Neuronal stem cell (in vitro differentiated cells): ENCODE measurements at regions not wholly inside any gene's neighbourhood (a gene's known extent, or its start where the extent isn't known, plus 50 kb on each side); places are given as distances from the start of the nearest gene placed in this dataset.

Experiments used
- DNase-seq: peaks from one replicate; pipeline ENCODE4 v3.0.0-alpha.2; 2013; ENCODE audit warnings: low spot score
- H2AFZ ChIP-seq: one replicate; pipeline ENCODE4 v1.6.1; 2013; ENCODE audit warnings: mild to moderate bottlenecking, low read length, inconsistent platforms
- H2AK5ac ChIP-seq: 2 replicates; pipeline ENCODE4 v1.6.1; 2013; ENCODE audit warnings: low read depth, mild to moderate bottlenecking, inconsistent platforms, low read length, moderate library complexity, mixed read lengths
- H2BK120ac ChIP-seq: 2 replicates; pipeline ENCODE4 v1.6.1; 2013; ENCODE audit warnings: low read depth, mild to moderate bottlenecking, inconsistent platforms, low read length, moderate library complexity, mixed read lengths
- H2BK12ac ChIP-seq: one replicate; pipeline ENCODE4 v1.6.1; 2013; ENCODE audit warnings: low read length, inconsistent platforms
- H2BK15ac ChIP-seq: 2 replicates; pipeline ENCODE4 v1.6.1; 2013; ENCODE audit warnings: mild to moderate bottlenecking, low read length, inconsistent platforms, mixed read lengths
- H2BK5ac ChIP-seq: one replicate; pipeline ENCODE4 v1.6.1; 2013; ENCODE audit warnings: inconsistent platforms, mild to moderate bottlenecking, low read length, moderate library complexity
- H3K14ac ChIP-seq: one replicate; pipeline ENCODE4 v1.6.1; 2013; ENCODE audit warnings: low read length, inconsistent platforms
- H3K18ac ChIP-seq: 2 replicates; pipeline ENCODE4 v1.6.1; 2013; ENCODE audit warnings: low read length, inconsistent platforms
- H3K23ac ChIP-seq: 2 replicates; pipeline ENCODE4 v1.6.1; 2013; ENCODE audit warnings: low read depth, mild to moderate bottlenecking, mixed read lengths, low read length, inconsistent platforms; ENCODE audit not compliant: poor library complexity
- H3K27ac ChIP-seq: replicated peaks from 3 replicates; pipeline ENCODE4 v1.5.1; 2013; ENCODE audit warnings: low read length, inconsistent platforms
- H3K27me3 ChIP-seq, 3 experiments: 2 replicates each; pipeline ENCODE4 v1.6.1; 2013; ENCODE audit warnings: low read length in 3 of 3, mild to moderate bottlenecking in 2 of 3, inconsistent platforms in 1 of 3, low read depth in 1 of 3, mixed read lengths in 1 of 3, moderate library complexity in 1 of 3; ENCODE audit not compliant: control insufficient read depth in 3 of 3, insufficient read depth in 3 of 3
- H3K36me3 ChIP-seq, 2 donors: replicated peaks in 1 of 2; 2 replicates each; pipeline ENCODE4 v1.6.1; 2013; ENCODE audit warnings: low read length in 2 of 2; ENCODE audit not compliant: control insufficient read depth in 2 of 2, insufficient read depth in 2 of 2
- H3K4ac ChIP-seq: 2 replicates; pipeline ENCODE4 v1.6.1; 2013; ENCODE audit warnings: inconsistent platforms, mild to moderate bottlenecking, low read length, moderate library complexity
- H3K4me1 ChIP-seq, 2 donors: 1 replicate in 1 of 2; 2 replicates in 1 of 2; pipeline ENCODE4 v1.6.1; 2013; ENCODE audit warnings: low read length in 2 of 2, low read depth in 1 of 2; ENCODE audit not compliant: control insufficient read depth in 2 of 2, insufficient read depth in 1 of 2
- H3K4me2 ChIP-seq: one replicate; pipeline ENCODE4 v1.6.1; 2013; ENCODE audit warnings: mild to moderate bottlenecking, low read length, inconsistent platforms; ENCODE audit not compliant: insufficient read depth, poor library complexity, severe bottlenecking
- H3K4me3 ChIP-seq, 2 donors: 2 replicates each; pipeline ENCODE4 v1.5.1; 2013; ENCODE audit warnings: low read length in 2 of 2, mild to moderate bottlenecking in 2 of 2, inconsistent platforms in 1 of 2, moderate library complexity in 1 of 2
- H3K79me1 ChIP-seq: one replicate; pipeline ENCODE4 v1.6.1; 2013; ENCODE audit warnings: low read depth, mild to moderate bottlenecking, inconsistent platforms, low read length, moderate library complexity
- H3K9ac ChIP-seq: one replicate; pipeline ENCODE4 v1.6.1; 2013; ENCODE audit warnings: mild to moderate bottlenecking, low read depth, low read length, inconsistent platforms; ENCODE audit not compliant: poor library complexity
- H3K9me3 ChIP-seq, 2 donors: replicated peaks in 1 of 2; 2 replicates each; pipeline versions ENCODE3 to v1.6.1; 2013; ENCODE audit warnings: low read length in 2 of 2, mild to moderate bottlenecking in 2 of 2, inconsistent platforms in 1 of 2, low read depth in 1 of 2, mixed read lengths in 1 of 2, moderate library complexity in 1 of 2; ENCODE audit not compliant: control insufficient read depth in 2 of 2, insufficient read depth in 1 of 2
- H4K8ac ChIP-seq: one replicate; pipeline ENCODE4 v1.6.1; 2013; ENCODE audit warnings: low read depth, mild to moderate bottlenecking, inconsistent platforms, low read length, moderate library complexity
- H4K91ac ChIP-seq: one replicate; pipeline ENCODE4 v1.6.1; 2013; ENCODE audit warnings: low read length, low read depth, mild to moderate bottlenecking, inconsistent platforms; ENCODE audit not compliant: poor library complexity
- WGBS, 2 donors: extraction: QIAGEN DNeasy Blood & Tissue Kit; methylation state at CpG; one replicate each; pipeline ENCODE4 v1.1.7; 2013; ENCODE audit warnings: missing lambda C conversion rate in 2 of 2, mixed read lengths in 1 of 2; ENCODE audit not compliant: insufficient read length in 2 of 2, insufficient replicate concordance in 1 of 2; ENCODE audit errors: extremely low coverage in 2 of 2; 5-methylcytosine and 5-hydroxymethylcytosine counted together

DNA sequence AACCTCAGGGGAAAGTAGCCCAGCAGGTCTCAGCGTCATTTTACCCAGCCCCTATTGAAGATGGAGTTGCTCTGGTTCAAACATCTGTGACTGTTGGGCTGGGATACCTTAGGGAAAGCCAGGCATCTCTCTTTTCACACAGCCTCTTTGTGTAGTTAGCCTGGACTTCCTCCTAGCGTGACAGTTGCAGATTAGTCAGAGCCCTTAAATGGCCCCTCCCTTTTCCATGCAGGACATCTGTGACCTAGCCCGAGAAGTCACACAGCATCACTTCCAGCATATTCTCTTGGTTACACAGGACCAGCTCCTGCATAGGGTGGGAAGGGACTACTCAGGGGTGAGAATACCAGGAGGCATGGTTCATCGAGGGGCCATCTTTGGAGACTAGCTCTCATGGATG, 375.0 kb upstream of the RBFOX1 start:
- WGBS, 2 donors: no CpG with 5 or more reads among the region's 4 CpGs
- Histone ChIP-seq H3K27me3 (no peaks in the 10 kb centered on the region), H3K14ac (no peak overlapping the region), H3K27ac (no peak overlapping the region), H3K23ac (no peak overlapping the region), H3K36me3 (no peaks in the 10 kb centered on the region), H3K4ac (no peak overlapping the region), H2BK15ac (no peak overlapping the region), H3K9me3 (no peaks in the 10 kb centered on the region), H2AFZ (no peak overlapping the region), H3K4me2 (no peak overlapping the region), H3K79me1 (no peaks in the 10 kb centered on the region), H2BK5ac (no peak overlapping the region), H4K91ac (no peak overlapping the region), H3K18ac (no peak overlapping the region), H4K8ac (no peak overlapping the region), H3K4me3 (no peak overlapping the region), H2BK12ac (no peak overlapping the region), H2AK5ac (no peak overlapping the region), H3K4me1 (peaks cover 0 to 3% of the 10 kb centered on the region in 2 donors), H3K9ac (no peak overlapping the region), H2BK120ac (no peak overlapping the region)
- no peak for DNase-seq

DNA sequence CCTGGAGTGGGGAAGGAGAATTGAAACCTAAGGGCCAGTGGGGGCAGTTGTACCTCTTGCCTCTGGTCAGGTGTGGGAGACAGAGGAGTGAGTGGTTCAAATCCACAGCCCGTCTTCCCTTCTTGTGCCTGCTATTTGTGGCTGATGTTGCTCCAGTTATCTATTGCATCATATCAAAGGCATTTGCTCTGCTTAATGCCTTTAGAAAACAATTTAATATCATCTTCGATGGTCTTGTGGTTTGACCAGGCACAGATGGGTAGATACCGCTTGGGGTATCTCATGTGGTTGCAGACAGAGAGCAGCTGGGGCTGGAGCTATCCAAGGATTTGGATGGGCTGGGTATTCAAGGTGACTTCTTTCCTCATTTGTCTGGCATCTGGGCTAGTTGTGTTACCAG, 376.1 kb upstream of the RBFOX1 start:
- Histone ChIP-seq H3K14ac (no peak overlapping the region), H3K9ac (no peak overlapping the region), H3K27ac (no peak overlapping the region), H3K4me3 (no peak overlapping the region), H2BK15ac (no peak overlapping the region), H4K8ac (no peak overlapping the region), H4K91ac (no peak overlapping the region), H2AFZ (no peak overlapping the region), H3K79me1 (no peaks in the 10 kb centered on the region), H3K23ac (no peak overlapping the region), H3K27me3 (no peaks in the 10 kb centered on the region), H3K18ac (no peak overlapping the region), H2BK12ac (no peak overlapping the region), H3K36me3 (no peaks in the 10 kb centered on the region), H2AK5ac (no peak overlapping the region), H3K4me1 (peaks cover 0 to 3% of the 10 kb centered on the region in 2 donors), H3K4me2 (no peak overlapping the region), H2BK120ac (no peak overlapping the region), H3K4ac (no peak overlapping the region), H3K9me3 (no peaks in the 10 kb centered on the region), H2BK5ac (no peak overlapping the region)
- DNase-seq: no peak
- WGBS, 2 donors: no CpG with 5 or more reads among the region's 3 CpGs

DNA sequence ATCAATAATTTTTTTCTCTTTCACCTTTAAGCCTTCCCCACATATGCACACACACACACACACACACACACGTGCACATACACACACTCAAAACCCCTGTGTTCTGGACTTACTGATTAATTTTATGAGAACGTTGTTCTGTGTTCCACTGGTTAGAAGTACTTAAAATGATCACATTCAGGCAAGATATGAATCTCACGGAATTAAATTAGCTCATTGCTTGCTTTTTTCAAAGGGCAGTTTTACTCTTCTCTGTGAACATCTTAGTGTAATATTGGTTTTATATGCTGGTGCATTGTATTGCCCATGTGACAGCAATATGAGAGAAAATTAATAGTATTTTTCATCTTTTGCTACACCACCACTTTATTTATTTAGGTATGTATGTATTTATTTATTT, 377.3 kb upstream of the RBFOX1 start:
- no peak overlapping the region for H3K4ac ChIP-seq
- H2BK12ac ChIP-seq: no peak overlapping the region
- H3K23ac ChIP-seq: no peak overlapping the region
- peaks cover 0 to 3% of the 10 kb centered on the region in 2 donors for H3K4me1 ChIP-seq
- H3K14ac ChIP-seq: no peak overlapping the region
- H4K91ac ChIP-seq: no peak overlapping the region
- WGBS, 2 donors: no CpG with 5 or more reads among the region's 3 CpGs
- no peak overlapping the region for H2BK5ac ChIP-seq
- no peak overlapping the region for H3K18ac ChIP-seq
- DNase-seq: no peak
- H2AFZ ChIP-seq: no peak overlapping the region
- no peaks in the 10 kb centered on the region for H3K79me1 ChIP-seq
- no peaks in the 10 kb centered on the region for H3K36me3 ChIP-seq
- no peak overlapping the region for H2BK120ac ChIP-seq
- no peak overlapping the region for H3K9ac ChIP-seq
- no peak overlapping the region for H4K8ac ChIP-seq
- H3K4me2 ChIP-seq: no peak overlapping the region
- H2AK5ac ChIP-seq: no peak overlapping the region
- H3K27me3 ChIP-seq: no peaks in the 10 kb centered on the region
- H3K27ac ChIP-seq: no peak overlapping the region
- H3K4me3 ChIP-seq: no peak overlapping the region
- no peak overlapping the region for H2BK15ac ChIP-seq
- H3K9me3 ChIP-seq: no peaks in the 10 kb centered on the region

GRCh38 chr16:6949240-6949639, 383.4 kb upstream of the RBFOX1 start:
- H3K4me3 ChIP-seq: no peak overlapping the region
- H2BK12ac ChIP-seq: no peak overlapping the region
- H3K4me1 ChIP-seq: peaks cover 0 to 3% of the 10 kb centered on the region in 2 donors
- H4K91ac ChIP-seq: no peak overlapping the region
- H3K27ac ChIP-seq: no peak overlapping the region
- no peak overlapping the region for H3K4me2 ChIP-seq
- WGBS, 2 donors: no CpG with 5 or more reads among the region's 5 CpGs
- no peaks in the 10 kb centered on the region for H3K36me3 ChIP-seq
- DNase-seq: no peak
- H2AFZ ChIP-seq: no peak overlapping the region
- no peak overlapping the region for H3K4ac ChIP-seq
- H2BK5ac ChIP-seq: no peak overlapping the region
- H3K9ac ChIP-seq: no peak overlapping the region
- no peak overlapping the region for H3K18ac ChIP-seq
- H2AK5ac ChIP-seq: no peak overlapping the region
- H3K79me1 ChIP-seq: no peaks in the 10 kb centered on the region
- H3K14ac ChIP-seq: no peak overlapping the region
- H2BK120ac ChIP-seq: no peak overlapping the region
- H3K9me3 ChIP-seq: no peaks in the 10 kb centered on the region
- no peak overlapping the region for H3K23ac ChIP-seq
- no peak overlapping the region for H4K8ac ChIP-seq
- H3K27me3 ChIP-seq: no peaks in the 10 kb centered on the region
- no peak overlapping the region for H2BK15ac ChIP-seq
